ENCODE measurements at regions not wholly inside any gene's neighbourhood (a gene's known extent, or its start where the extent isn't known, plus 50 kb on each side); places are given as distances from the start of the nearest gene placed in this dataset.

GRCh38 chr4:141807103-141807891 is 170.9 kb downstream of the IL15 start:
- Histone ChIP-seq H3K27ac (no peak overlapping the region), H4K20me1 (ENCODE audit: insufficient read depth) (no peaks in the 10 kb centered on the region), H3K4me2 (no peak overlapping the region), H3K9me3 (ENCODE audit: insufficient read depth, low read depth) (no peaks in the 10 kb centered on the region), H3K9me2 (ENCODE audit: insufficient read depth) (no peaks in the 10 kb centered on the region), H3K36me3 (ENCODE audit: low read depth) (no peaks in the 10 kb centered on the region), H2AFZ (no peak overlapping the region), H3K4me3 (no peak overlapping the region), H3K79me2 (ENCODE audit: low read depth) (no peaks in the 10 kb centered on the region), H3K4me1 (replicated peaks; ENCODE audit: insufficient read depth) (peaks cover 6% of the 10 kb centered on the region), H3K27me3 (ENCODE audit: insufficient read depth, low read depth) (no peaks in the 10 kb centered on the region), H3F3A (ENCODE audit: insufficient read depth, low read depth) (no peaks in the 10 kb centered on the region)
- ChIA-PET POLR2A (ENCODE audit: unreplicated experiment) (no interaction called here), CTCF (no interaction called here)
- intact Hi-C loops (cut with micrococcal nuclease; ENCODE audit: unreplicated experiment) = no loop called here
- no peak for DNase-seq
- BruUV-seq (replicated peaks) = no TSS peak
- TF ChIP-seq CTCF (conservative IDR thresholded peaks at IDR 0.05) (no peak), EZH2 (IDR thresholded peaks at IDR 0.05; ENCODE audit: low read depth) (no peak)

- Histone ChIP-seq H3K4me2 (no peak overlapping the region), H3K79me2 (ENCODE audit: low read depth) (no peaks in the 10 kb centered on the region), H3F3A (ENCODE audit: insufficient read depth, low read depth) (no peaks in the 10 kb centered on the region), H3K36me3 (ENCODE audit: low read depth) (no peaks in the 10 kb centered on the region), H3K4me3 (no peak overlapping the region), H3K27me3 (ENCODE audit: insufficient read depth, low read depth) (no peaks in the 10 kb centered on the region), H3K9me3 (ENCODE audit: insufficient read depth, low read depth) (no peaks in the 10 kb centered on the region), H3K4me1 (replicated peaks; ENCODE audit: insufficient read depth) (no peaks in the 10 kb centered on the region), H3K9me2 (ENCODE audit: insufficient read depth) (no peaks in the 10 kb centered on the region), H2AFZ (no peak overlapping the region), H4K20me1 (ENCODE audit: insufficient read depth) (no peaks in the 10 kb centered on the region), H3K27ac (no peak overlapping the region)
- ChIA-PET CTCF (no interaction called here), POLR2A (ENCODE audit: unreplicated experiment) (interaction anchor here (0.7 kb wide), 1 partner anchor 231 kb away, joined by 8 read pairs; no protein-coding TSS in a partner anchor)
- intact Hi-C loops (cut with micrococcal nuclease; ENCODE audit: unreplicated experiment) = no loop called here
- no TSS peak for BruUV-seq (replicated peaks)
- TF ChIP-seq EZH2 (IDR thresholded peaks at IDR 0.05; ENCODE audit: low read depth) (no peak), CTCF (conservative IDR thresholded peaks at IDR 0.05) (no peak)
- DNase-seq = no peak
Observed at GRCh38 chr4:141810038-141810711, 173.8 kb downstream of the IL15 start.

DNA sequence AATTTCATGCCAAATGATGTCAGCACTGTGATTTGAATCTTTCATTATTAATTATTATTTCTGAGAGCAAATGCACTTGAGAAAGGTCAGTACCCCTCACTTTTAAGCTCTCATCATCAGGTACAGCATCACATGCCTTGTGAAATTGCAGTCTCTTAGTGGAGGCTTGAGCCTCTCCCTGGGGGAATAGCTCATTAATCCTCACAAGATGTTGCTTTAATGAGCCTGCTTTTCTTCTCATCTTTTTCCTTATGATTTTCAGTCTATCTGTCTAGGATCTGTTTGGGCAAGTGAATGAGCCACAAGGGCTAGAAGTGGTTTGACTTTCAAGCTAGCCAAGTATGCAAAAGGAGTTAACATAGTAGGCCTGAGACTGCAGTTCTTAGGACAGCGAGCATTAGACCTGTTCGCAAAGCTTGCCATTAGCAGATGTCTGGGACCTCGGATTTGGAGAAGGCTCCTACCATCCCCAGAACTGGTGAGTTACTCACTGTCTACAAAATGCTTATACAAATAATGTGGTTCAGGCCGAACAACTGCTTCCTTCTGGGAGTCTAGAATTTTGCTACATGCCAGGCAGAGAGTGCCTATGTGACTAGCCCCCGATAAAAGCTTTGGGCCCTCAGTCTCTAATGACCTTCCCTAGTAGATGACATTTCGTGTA is 174.5 kb downstream of the IL15 start:
- no peak overlapping the region for H3K4me3 ChIP-seq
- H3K36me3 ChIP-seq (ENCODE audit: low read depth) = no peaks in the 10 kb centered on the region
- no peaks in the 10 kb centered on the region for H3K79me2 ChIP-seq (ENCODE audit: low read depth)
- intact Hi-C loops (cut with micrococcal nuclease; ENCODE audit: unreplicated experiment) = no loop called here
- ChIA-PET CTCF (no interaction called here), POLR2A (ENCODE audit: unreplicated experiment) (no interaction called here)
- no peaks in the 10 kb centered on the region for H3K9me2 ChIP-seq (ENCODE audit: insufficient read depth)
- H2AFZ ChIP-seq = no peak overlapping the region
- no peak overlapping the region for H3K27ac ChIP-seq
- H3K4me1 ChIP-seq (replicated peaks; ENCODE audit: insufficient read depth) = no peaks in the 10 kb centered on the region
- H3K9me3 ChIP-seq (ENCODE audit: insufficient read depth, low read depth) = no peaks in the 10 kb centered on the region
- TF ChIP-seq EZH2 (IDR thresholded peaks at IDR 0.05; ENCODE audit: low read depth) = no peak
- TF ChIP-seq CTCF (conservative IDR thresholded peaks at IDR 0.05) = no peak
- H3F3A ChIP-seq (ENCODE audit: insufficient read depth, low read depth) = no peaks in the 10 kb centered on the region
- H4K20me1 ChIP-seq (ENCODE audit: insufficient read depth) = no peaks in the 10 kb centered on the region
- no peaks in the 10 kb centered on the region for H3K27me3 ChIP-seq (ENCODE audit: insufficient read depth, low read depth)
- no peak overlapping the region for H3K4me2 ChIP-seq
- no TSS peak for BruUV-seq (replicated peaks)
- DNase-seq = no peak
